ENCODE measurements at regions not wholly inside any gene's neighbourhood (a gene's known extent, or its start where the extent isn't known, plus 50 kb on each side); places are given as distances from the start of the nearest gene placed in this dataset.
"Not testable (repeated sequence)": the region's sequence is repeated elsewhere in the genome, so short reads cannot be mapped to it uniquely, and the experiment has no call there.

- H3K9me3 ChIP-seq (ENCODE audit: low read depth), result no peaks in the 10 kb centered on the region
- no peak overlapping the region for H3K4me2 ChIP-seq
- TF ChIP-seq EZH2phosphoT487 (IDR thresholded peaks at IDR 0.05; ENCODE audit: low read depth, severe bottlenecking, unreplicated experiment), result no peak
- no peak for TF ChIP-seq CTCF (IDR thresholded peaks at IDR 0.05; ENCODE audit: poor library complexity)
- TF ChIP-seq EZH2 (IDR thresholded peaks at IDR 0.05; ENCODE audit: borderline replicate concordance), result no peak
- H3K4me3 ChIP-seq, result no peak overlapping the region
- H2AFZ ChIP-seq, result no peak overlapping the region
- DNase-seq (ENCODE audit: low spot score), result no peak
- 78% methylated on average over 3 of the region's 3 CpGs for WGBS (ENCODE audit: low lambda C conversion rate, missing lambda C conversion rate)
- H3K36me3 ChIP-seq (replicated peaks; ENCODE audit: insufficient read depth, low read depth), result no peaks in the 10 kb centered on the region
- peaks cover 13% of the 10 kb centered on the region for H3K27me3 ChIP-seq
- H4K20me1 ChIP-seq (ENCODE audit: insufficient read depth, poor library complexity, severe bottlenecking), result no peaks in the 10 kb centered on the region
- H3K4me1 ChIP-seq (ENCODE audit: insufficient read depth), result peaks cover 4% of the 10 kb centered on the region
- no peaks in the 10 kb centered on the region for H3K9me2 ChIP-seq (replicated peaks; ENCODE audit: insufficient read depth)
- H3K79me2 ChIP-seq, result no peaks in the 10 kb centered on the region
- no peak overlapping the region for H3K27ac ChIP-seq
Observed at GRCh38 chr2:130258356-130258755, 60.1 kb upstream of the TUBA3E start.

DNA sequence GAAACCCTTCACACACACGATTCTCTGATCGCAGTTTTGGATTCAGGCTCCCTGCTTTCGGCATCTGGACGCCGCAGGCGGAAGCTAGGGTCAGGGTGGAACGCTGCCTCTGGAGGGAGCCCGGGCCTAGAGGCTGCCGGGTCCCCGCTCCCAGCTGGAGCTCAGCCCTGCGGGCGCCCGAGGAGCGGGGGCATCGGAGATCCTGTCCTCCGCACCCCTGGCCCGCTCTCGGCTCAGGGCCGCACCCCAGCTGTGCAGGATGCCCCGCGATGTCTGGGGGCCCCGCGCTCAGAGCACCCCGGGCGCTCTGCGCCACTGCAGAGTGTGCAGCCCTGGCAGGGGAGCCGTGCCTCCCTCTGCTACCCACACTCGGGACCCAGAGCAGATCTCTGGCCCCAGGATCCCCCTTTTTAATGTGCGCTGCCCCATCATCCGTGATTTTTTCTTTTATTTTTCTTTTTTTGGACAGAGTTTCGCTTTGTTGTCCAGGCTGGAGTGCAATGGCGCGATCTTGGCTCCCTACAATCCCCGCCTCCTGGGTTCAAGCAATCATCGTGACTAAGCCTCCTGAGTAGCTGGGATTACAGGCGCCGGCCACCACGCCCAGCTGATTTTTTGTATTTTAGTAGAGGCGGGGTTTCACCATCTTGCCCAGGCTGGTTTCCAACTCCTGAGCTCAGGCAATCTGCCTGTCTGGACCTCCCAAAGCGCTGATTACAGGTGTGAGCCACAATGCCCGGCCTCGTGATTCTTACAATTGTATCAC is 54.8 kb upstream of the TUBA3E start:
- H3K27ac ChIP-seq, result no peak overlapping the region
- no peaks in the 10 kb centered on the region for H3K9me2 ChIP-seq (replicated peaks; ENCODE audit: insufficient read depth)
- no peak overlapping the region for H2AFZ ChIP-seq
- TF ChIP-seq EZH2phosphoT487 (IDR thresholded peaks at IDR 0.05; ENCODE audit: low read depth, severe bottlenecking, unreplicated experiment) (no peak), EZH2 (IDR thresholded peaks at IDR 0.05; ENCODE audit: borderline replicate concordance) (no peak), CTCF (IDR thresholded peaks at IDR 0.05; ENCODE audit: poor library complexity) (no peak)
- no peak overlapping the region for H3K4me2 ChIP-seq
- no peaks in the 10 kb centered on the region for H3K27me3 ChIP-seq
- WGBS (ENCODE audit: low lambda C conversion rate, missing lambda C conversion rate), result 95% methylated on average over 42 of the region's 42 CpGs
- no peaks in the 10 kb centered on the region for H3K79me2 ChIP-seq
- no peak for DNase-seq (ENCODE audit: low spot score)
- no peaks in the 10 kb centered on the region for H3K36me3 ChIP-seq (replicated peaks; ENCODE audit: insufficient read depth, low read depth)
- H3K9me3 ChIP-seq (ENCODE audit: low read depth), result no peaks in the 10 kb centered on the region
- H3K4me1 ChIP-seq (ENCODE audit: insufficient read depth), result no peaks in the 10 kb centered on the region
- H4K20me1 ChIP-seq (ENCODE audit: insufficient read depth, poor library complexity, severe bottlenecking), result no peaks in the 10 kb centered on the region
- no peak overlapping the region for H3K4me3 ChIP-seq

DNA sequence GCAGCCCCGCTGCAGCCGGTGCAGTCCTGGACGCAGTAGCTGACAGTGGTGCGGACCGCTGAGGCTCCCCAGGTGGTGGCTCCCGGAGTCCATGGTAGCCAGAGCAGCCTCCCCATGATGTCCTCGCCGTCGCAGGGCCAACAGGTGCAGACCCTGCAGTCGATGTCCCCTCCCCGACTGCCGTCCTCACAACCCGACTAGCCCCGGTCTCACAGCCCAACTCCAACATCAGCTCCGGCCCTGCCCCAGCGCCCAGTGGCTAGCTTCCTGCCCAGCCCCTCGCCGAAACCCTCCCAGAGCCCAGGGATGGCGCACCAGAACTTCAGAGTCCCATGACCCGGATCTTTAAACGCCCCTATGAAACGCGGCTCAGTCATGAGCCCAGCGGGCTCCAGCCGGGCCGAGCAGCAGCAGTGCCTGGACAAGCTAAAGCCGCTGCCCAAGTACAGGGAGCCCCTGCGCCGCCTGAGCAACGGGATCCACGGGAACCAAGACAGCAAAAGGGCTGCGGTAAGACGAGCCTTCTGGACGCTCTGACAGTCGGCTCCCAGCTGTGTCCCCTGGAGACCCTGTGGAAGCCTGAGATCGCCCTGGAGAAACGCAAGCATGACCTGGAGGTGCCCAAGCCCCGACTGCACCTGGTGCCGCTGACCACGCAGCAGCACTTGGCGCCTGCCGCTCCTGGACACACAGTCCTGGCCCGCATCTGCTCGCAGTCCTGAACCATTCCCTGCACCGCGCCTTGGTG is 53.8 kb upstream of the TUBA3E start:
- Histone ChIP-seq H3K27ac (no peak overlapping the region), H3K79me2 (no peaks in the 10 kb centered on the region), H3K4me1 (ENCODE audit: insufficient read depth) (no peaks in the 10 kb centered on the region), H3K4me3 (no peak overlapping the region), H2AFZ (no peak overlapping the region), H4K20me1 (ENCODE audit: insufficient read depth, poor library complexity, severe bottlenecking) (no peaks in the 10 kb centered on the region), H3K36me3 (replicated peaks; ENCODE audit: insufficient read depth, low read depth) (no peaks in the 10 kb centered on the region), H3K9me3 (ENCODE audit: low read depth) (no peaks in the 10 kb centered on the region), H3K4me2 (no peak overlapping the region), H3K27me3 (no peaks in the 10 kb centered on the region), H3K9me2 (replicated peaks; ENCODE audit: insufficient read depth) (no peaks in the 10 kb centered on the region)
- no peak for TF ChIP-seq EZH2phosphoT487 (IDR thresholded peaks at IDR 0.05; ENCODE audit: low read depth, severe bottlenecking, unreplicated experiment)
- WGBS (ENCODE audit: low lambda C conversion rate, missing lambda C conversion rate), result 93% methylated on average over 46 of the region's 46 CpGs
- DNase-seq (ENCODE audit: low spot score), result no peak

DNA sequence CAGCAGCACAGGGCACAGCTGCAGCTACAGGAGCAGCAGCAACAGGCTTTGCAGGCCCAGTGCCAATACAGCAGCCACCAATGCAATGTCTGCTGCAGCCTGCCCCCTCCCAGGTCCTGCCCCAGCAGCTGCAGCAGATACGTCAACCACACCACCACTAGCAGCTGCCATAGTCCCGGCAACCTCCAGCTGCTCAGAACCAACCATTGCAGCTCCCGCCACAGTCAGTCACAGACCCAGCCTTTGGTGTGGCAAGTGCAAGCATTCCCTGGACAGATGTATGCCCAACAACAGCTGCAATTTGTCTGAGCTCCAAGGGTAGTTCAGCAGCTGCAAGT is 53.3 kb upstream of the TUBA3E start:
- H3K36me3 ChIP-seq (replicated peaks; ENCODE audit: insufficient read depth, low read depth), result no peaks in the 10 kb centered on the region
- no peaks in the 10 kb centered on the region for H4K20me1 ChIP-seq (ENCODE audit: insufficient read depth, poor library complexity, severe bottlenecking)
- H3K4me1 ChIP-seq (ENCODE audit: insufficient read depth), result no peaks in the 10 kb centered on the region
- no peaks in the 10 kb centered on the region for H3K9me2 ChIP-seq (replicated peaks; ENCODE audit: insufficient read depth)
- H3K4me3 ChIP-seq, result no peak overlapping the region
- TF ChIP-seq CTCF (IDR thresholded peaks at IDR 0.05; ENCODE audit: poor library complexity) (no peak), EZH2phosphoT487 (IDR thresholded peaks at IDR 0.05; ENCODE audit: low read depth, severe bottlenecking, unreplicated experiment) (no peak), EZH2 (IDR thresholded peaks at IDR 0.05; ENCODE audit: borderline replicate concordance) (no peak)
- H2AFZ ChIP-seq, result no peak overlapping the region
- no peak overlapping the region for H3K4me2 ChIP-seq
- 90% methylated on average over 3 of the region's 3 CpGs for WGBS (ENCODE audit: low lambda C conversion rate, missing lambda C conversion rate)
- no peak for DNase-seq (ENCODE audit: low spot score)
- no peaks in the 10 kb centered on the region for H3K9me3 ChIP-seq (ENCODE audit: low read depth)
- H3K27ac ChIP-seq, result no peak overlapping the region
- no peaks in the 10 kb centered on the region for H3K27me3 ChIP-seq
- H3K79me2 ChIP-seq, result no peaks in the 10 kb centered on the region

DNA sequence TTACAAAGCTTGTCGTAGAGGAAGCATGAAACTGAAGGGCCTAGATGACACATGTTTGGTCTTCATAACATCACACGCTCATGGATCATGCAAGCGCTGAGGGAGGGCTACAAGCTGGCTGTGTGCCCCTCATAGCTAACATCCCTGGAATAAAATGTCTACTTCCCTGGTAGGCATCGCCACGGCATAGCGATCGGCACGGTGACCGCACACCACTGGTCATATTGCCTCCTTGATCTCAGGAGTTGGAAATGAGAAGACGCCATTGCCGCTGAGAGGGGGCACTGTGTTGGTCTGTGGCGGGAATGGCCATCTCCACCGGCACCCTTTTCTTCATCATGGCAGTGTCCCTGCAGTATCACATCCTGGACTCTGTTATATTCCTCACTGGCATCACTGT is 50.1 kb upstream of the TUBA3E start:
- not testable (repeated sequence) for H3K9me3 ChIP-seq (ENCODE audit: low read depth); DNase-seq (ENCODE audit: low spot score); H3K27ac ChIP-seq; H3K4me3 ChIP-seq; H2AFZ ChIP-seq; H3K36me3 ChIP-seq (replicated peaks; ENCODE audit: insufficient read depth, low read depth); H4K20me1 ChIP-seq (ENCODE audit: insufficient read depth, poor library complexity, severe bottlenecking); H3K79me2 ChIP-seq; H3K9me2 ChIP-seq (replicated peaks; ENCODE audit: insufficient read depth); H3K27me3 ChIP-seq; H3K4me2 ChIP-seq; H3K4me1 ChIP-seq (ENCODE audit: insufficient read depth)
- 86% methylated on average over 13 of the region's 13 CpGs for WGBS (ENCODE audit: low lambda C conversion rate, missing lambda C conversion rate)
